Endothelial cell (in vitro differentiated cells): ENCODE measurements at regions not wholly inside any gene's neighbourhood (a gene's known extent, or its start where the extent isn't known, plus 50 kb on each side); places are given as distances from the start of the nearest gene placed in this dataset.

Experiments
- DNase-seq: peaks from one replicate; pipeline ENCODE4 v3.0.0; 2021; ENCODE audit warnings: low spot score
- H3K27ac Mint-ChIP-seq: one replicate; pipeline ENCODE4 v1.8.0; 2021; ENCODE audit warnings: mixed read lengths, inconsistent platforms; ENCODE audit not compliant: unreplicated experiment
- H3K27me3 Mint-ChIP-seq: one replicate; pipeline ENCODE4 v1.8.0; 2021; ENCODE audit warnings: mild to moderate bottlenecking, moderate library complexity, mixed read lengths, inconsistent platforms; ENCODE audit not compliant: unreplicated experiment
- H3K36me3 Mint-ChIP-seq: one replicate; pipeline ENCODE4 v1.8.0; 2021; ENCODE audit warnings: mild to moderate bottlenecking, low read depth, mixed read lengths, inconsistent platforms; ENCODE audit not compliant: unreplicated experiment
- H3K4me1 Mint-ChIP-seq: one replicate; pipeline ENCODE4 v1.8.0; 2021; ENCODE audit warnings: mild to moderate bottlenecking, mixed read lengths, inconsistent platforms; ENCODE audit not compliant: unreplicated experiment
- H3K4me3 Mint-ChIP-seq: one replicate; pipeline ENCODE4 v1.8.0; 2021; ENCODE audit warnings: mild to moderate bottlenecking, mixed read lengths, inconsistent platforms; ENCODE audit not compliant: unreplicated experiment
- H3K9me3 Mint-ChIP-seq: one replicate; pipeline ENCODE4 v1.8.0; 2021; ENCODE audit warnings: mixed read lengths, inconsistent platforms; ENCODE audit not compliant: unreplicated experiment
- TF ChIP-seq, protein P1 (sequence below): fragments of 200-600 bp; sonication (generic); IDR thresholded peaks from one replicate; pipeline ENCODE4 v1.5.0; 2021; ENCODE audit warnings: antibody characterized with exemption; ENCODE audit not compliant: unreplicated experiment

DNA sequence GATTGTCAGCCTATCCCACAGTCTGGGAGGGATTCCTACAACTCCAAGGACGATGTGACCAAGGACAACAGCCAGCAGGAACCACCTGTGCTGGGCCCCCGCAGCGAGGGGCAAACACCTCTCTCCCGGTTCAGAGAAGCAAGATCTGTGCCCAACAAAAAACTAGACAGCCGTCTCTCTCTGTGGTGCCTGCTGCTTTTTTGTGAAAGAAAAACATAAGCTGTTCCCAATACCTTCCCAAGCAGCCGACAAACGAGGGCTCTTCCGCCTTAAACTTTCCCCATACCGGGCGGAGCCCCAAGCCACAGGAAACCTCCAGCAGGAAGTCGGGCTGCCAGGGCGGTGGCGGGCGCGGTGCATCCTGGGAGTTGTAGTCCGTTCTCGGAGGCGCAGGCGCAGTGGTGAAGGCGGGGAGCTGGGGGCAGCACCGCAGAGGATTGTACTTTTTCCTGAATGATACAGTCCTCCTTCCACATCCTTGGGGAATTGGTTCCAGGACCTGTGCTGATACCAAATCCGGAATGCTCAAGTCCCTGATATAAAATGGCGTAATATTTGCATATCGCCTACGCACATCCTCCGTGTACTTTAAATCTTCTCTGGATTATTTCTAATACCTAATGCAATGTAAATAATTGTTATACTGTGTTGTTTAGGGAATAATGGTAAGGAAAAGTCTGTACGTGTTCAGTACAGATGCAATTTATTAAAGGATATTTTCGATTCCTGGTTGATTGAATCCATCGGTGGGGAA is 63.1 kb upstream of the IRF2 start:
- Mint-ChIP-seq H3K27ac (peak overlapping the region; percentile 98), H3K9me3 (no peaks in the 10 kb centered on the region), H3K36me3 (no peaks in the 10 kb centered on the region), H3K27me3 (no peaks in the 10 kb centered on the region), H3K4me3 (peak overlapping the region; percentile 93), H3K4me1 (peaks cover 19% of the 10 kb centered on the region)
- peak; percentile 99 for DNase-seq
- TF ChIP-seq, protein P1, sequence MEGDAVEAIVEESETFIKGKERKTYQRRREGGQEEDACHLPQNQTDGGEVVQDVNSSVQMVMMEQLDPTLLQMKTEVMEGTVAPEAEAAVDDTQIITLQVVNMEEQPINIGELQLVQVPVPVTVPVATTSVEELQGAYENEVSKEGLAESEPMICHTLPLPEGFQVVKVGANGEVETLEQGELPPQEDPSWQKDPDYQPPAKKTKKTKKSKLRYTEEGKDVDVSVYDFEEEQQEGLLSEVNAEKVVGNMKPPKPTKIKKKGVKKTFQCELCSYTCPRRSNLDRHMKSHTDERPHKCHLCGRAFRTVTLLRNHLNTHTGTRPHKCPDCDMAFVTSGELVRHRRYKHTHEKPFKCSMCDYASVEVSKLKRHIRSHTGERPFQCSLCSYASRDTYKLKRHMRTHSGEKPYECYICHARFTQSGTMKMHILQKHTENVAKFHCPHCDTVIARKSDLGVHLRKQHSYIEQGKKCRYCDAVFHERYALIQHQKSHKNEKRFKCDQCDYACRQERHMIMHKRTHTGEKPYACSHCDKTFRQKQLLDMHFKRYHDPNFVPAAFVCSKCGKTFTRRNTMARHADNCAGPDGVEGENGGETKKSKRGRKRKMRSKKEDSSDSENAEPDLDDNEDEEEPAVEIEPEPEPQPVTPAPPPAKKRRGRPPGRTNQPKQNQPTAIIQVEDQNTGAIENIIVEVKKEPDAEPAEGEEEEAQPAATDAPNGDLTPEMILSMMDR: no peak

DNA sequence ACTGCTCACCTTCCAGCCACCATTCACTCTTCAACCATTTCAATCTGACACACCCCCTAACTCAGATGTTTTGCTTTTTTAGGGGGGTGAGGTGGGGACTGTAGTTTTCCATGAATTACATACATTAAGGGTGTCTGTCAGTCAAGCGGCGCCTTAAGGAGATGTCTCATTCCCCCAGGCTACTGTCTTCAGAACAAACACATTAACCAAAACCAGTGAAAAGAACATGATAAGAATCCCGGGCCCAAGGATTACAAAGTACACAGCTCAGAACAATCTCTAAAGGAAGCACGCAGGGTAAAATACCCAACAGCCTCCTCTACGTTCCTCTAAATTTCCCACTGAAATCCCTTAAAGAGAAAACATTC is 62.5 kb upstream of the IRF2 start:
- H3K27me3 Mint-ChIP-seq: no peaks in the 10 kb centered on the region
- no peaks in the 10 kb centered on the region for H3K9me3 Mint-ChIP-seq
- DNase-seq: no peak
- H3K36me3 Mint-ChIP-seq: no peaks in the 10 kb centered on the region
- peaks cover 19% of the 10 kb centered on the region for H3K4me1 Mint-ChIP-seq
- TF ChIP-seq, protein P1: no peak
- H3K4me3 Mint-ChIP-seq: peak overlapping the region; percentile 93
- H3K27ac Mint-ChIP-seq: peak overlapping the region; percentile 98

DNA sequence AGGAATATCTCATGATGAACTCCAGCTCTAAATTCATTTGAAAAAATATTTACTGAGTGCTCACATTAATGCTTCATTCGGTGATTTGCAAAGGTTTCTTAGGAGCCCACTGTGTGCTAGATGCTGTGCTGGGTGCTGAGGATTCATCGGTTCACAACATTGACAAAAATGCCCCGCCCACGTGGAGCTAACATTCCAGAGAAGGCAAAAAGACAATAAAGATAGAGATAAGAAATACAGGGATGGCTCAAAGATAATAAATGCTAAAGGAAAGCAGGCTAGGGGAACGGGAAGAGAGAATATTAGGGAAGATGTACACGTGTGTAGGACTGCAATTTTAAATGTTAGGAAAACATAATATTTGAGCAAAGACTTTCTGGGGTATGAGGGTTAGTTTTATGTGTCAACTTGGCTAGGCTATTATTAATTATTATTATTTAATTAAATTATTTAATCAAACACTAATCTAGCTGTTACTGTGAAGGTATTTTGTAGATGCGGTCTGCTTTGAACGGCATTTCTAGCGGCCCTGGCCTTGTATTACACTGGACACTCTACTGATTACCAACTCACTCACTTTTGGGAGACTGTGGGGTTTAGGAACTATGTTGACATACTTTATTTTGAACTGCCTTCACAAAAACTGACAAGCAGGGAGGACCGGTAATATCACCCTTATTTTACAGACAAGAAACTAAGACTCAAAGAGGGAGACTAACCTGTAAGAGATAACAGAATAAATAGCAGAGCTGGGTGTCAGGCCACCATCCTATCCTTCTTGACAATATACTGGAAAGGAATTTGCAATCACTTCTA is 61.9 kb upstream of the IRF2 start:
- Mint-ChIP-seq H3K27ac (peak overlapping the region; percentile 98), H3K4me1 (peaks cover 19% of the 10 kb centered on the region), H3K36me3 (no peaks in the 10 kb centered on the region), H3K9me3 (no peaks in the 10 kb centered on the region), H3K4me3 (peak overlapping the region; percentile 93), H3K27me3 (no peaks in the 10 kb centered on the region)
- DNase-seq: no peak
- TF ChIP-seq, protein P1: no peak

DNA sequence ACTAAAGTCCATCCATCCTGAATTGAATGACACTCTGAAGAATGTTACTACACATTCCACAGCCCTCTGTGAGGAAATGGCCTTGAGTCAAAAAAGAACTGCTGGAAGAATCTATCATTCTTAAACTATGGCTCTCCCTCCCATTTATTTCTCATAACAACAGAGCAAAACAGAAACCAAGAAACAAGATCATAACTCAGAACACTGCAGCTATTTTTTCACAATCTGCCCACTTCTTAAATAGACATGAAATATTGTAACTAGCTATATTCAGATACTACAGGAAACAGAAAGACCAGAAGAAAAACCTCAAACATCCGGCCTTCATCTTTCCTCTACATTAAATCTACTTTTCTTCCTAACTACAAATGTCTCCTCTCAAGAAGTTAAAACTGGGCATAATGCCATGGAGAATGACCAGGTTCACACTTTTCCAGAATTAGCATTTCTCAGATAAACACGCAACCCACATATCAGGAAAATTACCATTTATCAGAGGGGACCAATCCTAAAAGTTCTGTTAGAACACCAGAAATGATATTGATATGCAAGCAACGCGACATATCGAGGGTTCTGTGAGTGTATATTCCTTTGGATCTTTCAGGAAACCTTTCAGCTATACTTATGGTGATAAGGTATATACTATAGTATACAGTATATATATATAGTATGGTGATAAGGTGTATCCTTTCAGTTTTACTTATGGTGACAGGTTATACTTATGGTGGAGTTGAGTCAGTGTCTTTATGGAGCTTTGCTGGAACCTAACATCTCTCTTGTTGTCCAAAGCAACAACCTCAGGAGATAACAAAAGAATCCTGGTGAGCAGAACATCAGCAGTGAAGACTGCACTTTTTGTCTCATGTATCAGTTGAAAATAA is 60.4 kb upstream of the IRF2 start:
- Mint-ChIP-seq H3K9me3 (no peaks in the 10 kb centered on the region), H3K36me3 (no peaks in the 10 kb centered on the region), H3K27ac (peak overlapping the region; percentile 91), H3K4me1 (peaks cover 19% of the 10 kb centered on the region), H3K27me3 (no peaks in the 10 kb centered on the region), H3K4me3 (no peak overlapping the region)
- TF ChIP-seq, protein P1: no peak
- DNase-seq: no peak
